WERI-Rb-1 (cell line): ENCODE measurements at regions not wholly inside any gene's neighbourhood (a gene's known extent, or its start where the extent isn't known, plus 50 kb on each side); places are given as distances from the start of the nearest gene placed in this dataset.
A peak's percentile ranks its signal among the peaks of the same experiment; 100 is the strongest.

Experiments
- DNase-seq: peaks from one replicate; pipeline ENCODE4 v3.0.0-alpha.2; 2020
- H3K27ac ChIP-seq: fragments of 250-450 bp; sonication (Bioruptor Pico); 2 replicates; pipeline ENCODE4 v1.5.1; 2020; ENCODE audit warnings: mild to moderate bottlenecking, moderate library complexity
- H3K27me3 ChIP-seq: fragments of 250-450 bp; sonication (Bioruptor Pico); 2 replicates; pipeline ENCODE4 v1.5.1; 2021; ENCODE audit warnings: mild to moderate bottlenecking, low read depth, moderate library complexity; ENCODE audit not compliant: insufficient read depth, severe bottlenecking
- H3K36me3 ChIP-seq: fragments of 250-450 bp; sonication (Bioruptor Pico); 2 replicates; pipeline ENCODE4 v1.5.1; 2020; ENCODE audit warnings: mild to moderate bottlenecking, moderate library complexity
- H3K4me3 ChIP-seq: 2 replicates; pipeline ENCODE4 v1.5.1; 2011; ENCODE audit warnings: low read depth, mild to moderate bottlenecking, control low read depth, low read length
- H3K9me3 ChIP-seq: fragments of 250-450 bp; sonication (Bioruptor Pico); 2 replicates; pipeline ENCODE4 v1.5.1; 2021; ENCODE audit warnings: mild to moderate bottlenecking, moderate library complexity; ENCODE audit not compliant: severe bottlenecking
- CTCF ChIP-seq: IDR thresholded peaks from 2 replicates; pipeline ENCODE4 v1.5.1; 2011; ENCODE audit warnings: low read depth, mild to moderate bottlenecking, control low read depth, inconsistent platforms, low read length

- TF ChIP-seq CTCF: no peak
- DNase-seq: no peak
- no peaks in the 10 kb centered on the region for H3K27me3 ChIP-seq
Observed at GRCh38 chrX:69066021-69066757, 99.1 kb downstream of the PJA1 start.

GRCh38 chrX:69065451-69065850 is 99.8 kb downstream of the PJA1 start:
- no peaks in the 10 kb centered on the region for H3K36me3 ChIP-seq
- DNase-seq: no peak
- no peak overlapping the region for H3K27ac ChIP-seq
- H3K27me3 ChIP-seq: no peaks in the 10 kb centered on the region
- H3K4me3 ChIP-seq: no peak overlapping the region
- no peaks in the 10 kb centered on the region for H3K9me3 ChIP-seq
- TF ChIP-seq CTCF: no peak

More at GRCh38 chrX:69066021-69066757, 99.1 kb downstream of the PJA1 start:
- no peak overlapping the region for H3K4me3 ChIP-seq
- H3K36me3 ChIP-seq: no peaks in the 10 kb centered on the region
- no peak overlapping the region for H3K27ac ChIP-seq
- H3K9me3 ChIP-seq: no peaks in the 10 kb centered on the region

GRCh38 chrX:69063486-69063885 is 101.8 kb downstream of the PJA1 start:
- TF ChIP-seq CTCF: no peak
- DNase-seq: no peak
- Histone ChIP-seq H3K27ac (no peak overlapping the region), H3K4me3 (no peak overlapping the region), H3K27me3 (no peaks in the 10 kb centered on the region), H3K9me3 (no peaks in the 10 kb centered on the region), H3K36me3 (no peaks in the 10 kb centered on the region)

- no peaks in the 10 kb centered on the region for H3K9me3 ChIP-seq
- H3K27me3 ChIP-seq: no peaks in the 10 kb centered on the region
- no peak overlapping the region for H3K4me3 ChIP-seq
- H3K36me3 ChIP-seq: no peaks in the 10 kb centered on the region
- DNase-seq: no peak
- TF ChIP-seq CTCF: no peak
- H3K27ac ChIP-seq: no peak overlapping the region
Observed at GRCh38 chrX:69062493-69062892, 102.8 kb downstream of the PJA1 start.

GRCh38 chrX:69060631-69061408 is 104.4 kb downstream of the PJA1 start:
- H3K36me3 ChIP-seq: no peaks in the 10 kb centered on the region
- H3K27me3 ChIP-seq: no peaks in the 10 kb centered on the region
- peak; percentile 48 for DNase-seq
- H3K4me3 ChIP-seq: no peak overlapping the region
- peak overlapping the region; percentile 39 for H3K27ac ChIP-seq
- H3K9me3 ChIP-seq: no peaks in the 10 kb centered on the region
- peak; percentile 65 for TF ChIP-seq CTCF
